ENCODE measurements at regions not wholly inside any gene's neighbourhood (a gene's known extent, or its start where the extent isn't known, plus 50 kb on each side); places are given as distances from the start of the nearest gene placed in this dataset.
A peak's percentile ranks its signal among the peaks of the same experiment; 100 is the strongest.

- no peak for TF ChIP-seq CTCF (IDR thresholded peaks at IDR 0.05)
- WGBS, 3 donors, result 91 to 95% (median 94%) methylated on average over 2 of the region's 2 CpGs
- no peaks in the 10 kb centered on the region for H3K27me3 ChIP-seq (ENCODE audit: insufficient read depth in 3 of 3, low read length in 2 of 3)
- no peak overlapping the region for H3K27ac ChIP-seq
- no peaks in the 10 kb centered on the region for H3K36me3 ChIP-seq (ENCODE audit: insufficient read depth in 1 of 2, low read depth in 1 of 2)
- H3K9me3 ChIP-seq, result no peaks in the 10 kb centered on the region
- intact Hi-C loops (cut with DNase I), result no loop called here
- DNase-seq (no peak), ATAC-seq (peak in 1 of 4 donors; percentile 9)
- H3K4me3 ChIP-seq, result no peak overlapping the region
- H3K4me1 ChIP-seq, result no peaks in the 10 kb centered on the region
These were observed 880.6 kb downstream of the LUZP2 start for GRCh38 chr11:25377466-25377865.

- Histone ChIP-seq H3K36me3 (ENCODE audit: insufficient read depth in 1 of 2, low read depth in 1 of 2) (no peaks in the 10 kb centered on the region), H3K27me3 (ENCODE audit: insufficient read depth in 3 of 3, low read length in 2 of 3) (no peaks in the 10 kb centered on the region), H3K4me1 (no peaks in the 10 kb centered on the region), H3K27ac (no peak overlapping the region), H3K4me3 (no peak overlapping the region), H3K9me3 (no peaks in the 10 kb centered on the region)
- intact Hi-C loops (cut with DNase I), result no loop called here
- no peak for TF ChIP-seq CTCF (IDR thresholded peaks at IDR 0.05)
- ATAC-seq, result no peak
- DNase-seq, result no peak
These were observed 900.0 kb downstream of the LUZP2 start for GRCh38 chr11:25396847-25397246.

DNA sequence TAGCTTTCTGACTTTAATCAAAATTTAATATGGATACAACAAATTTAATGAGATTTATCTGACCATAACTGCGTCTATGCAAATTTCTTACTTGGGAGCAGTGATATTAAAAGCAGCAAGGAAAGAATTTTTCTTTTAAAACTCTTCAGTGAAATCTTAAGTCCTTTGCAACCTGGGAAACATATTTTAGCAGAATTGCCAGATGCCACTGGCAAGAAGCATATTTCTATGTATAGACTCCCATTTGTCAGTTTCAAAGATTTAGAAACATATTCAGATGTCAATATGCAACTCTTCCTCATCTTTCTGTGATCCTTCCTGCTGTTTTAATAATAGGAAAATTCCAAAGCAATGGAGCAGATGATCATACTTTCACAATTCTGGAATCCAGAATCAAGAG is 911.3 kb downstream of the LUZP2 start:
- TF ChIP-seq CTCF (IDR thresholded peaks at IDR 0.05), result no peak
- H3K9me3 ChIP-seq, result no peaks in the 10 kb centered on the region
- H3K27ac ChIP-seq, result no peak overlapping the region
- no peak overlapping the region for H3K4me3 ChIP-seq
- H3K4me1 ChIP-seq, result no peaks in the 10 kb centered on the region
- DNase-seq (no peak), ATAC-seq (no peak)
- H3K36me3 ChIP-seq (ENCODE audit: insufficient read depth in 1 of 2, low read depth in 1 of 2), result no peaks in the 10 kb centered on the region
- no peaks in the 10 kb centered on the region for H3K27me3 ChIP-seq (ENCODE audit: insufficient read depth in 3 of 3, low read length in 2 of 3)
- intact Hi-C loops (cut with DNase I), result no loop called here
- 79 to 93% (median 86%) methylated on average over 1 of the region's 1 CpG for WGBS, 3 donors

DNA sequence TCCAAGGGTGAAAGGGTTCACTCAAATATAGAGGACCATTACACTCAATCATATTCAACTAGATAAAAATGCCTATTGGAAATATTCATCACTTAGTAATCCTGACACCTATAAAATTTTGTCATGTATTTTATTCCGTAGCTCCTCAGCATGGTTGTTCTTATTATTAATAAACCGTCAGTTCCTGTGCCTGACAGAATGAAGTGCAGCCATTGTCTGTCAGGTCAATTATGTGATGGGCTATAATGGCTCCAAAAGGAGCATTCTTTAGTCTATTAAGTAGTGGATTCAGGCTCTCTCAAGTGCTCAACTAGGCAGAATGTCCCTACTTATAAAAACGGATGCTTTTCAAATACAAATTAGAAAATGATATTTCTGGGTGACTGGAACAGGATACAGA is 916.1 kb upstream of the ANO3 start:
- TF ChIP-seq CTCF (IDR thresholded peaks at IDR 0.05), result no peak
- Histone ChIP-seq H3K4me3 (no peak overlapping the region), H3K27me3 (ENCODE audit: insufficient read depth in 3 of 3, low read length in 2 of 3) (no peaks in the 10 kb centered on the region), H3K9me3 (no peaks in the 10 kb centered on the region), H3K27ac (no peak overlapping the region), H3K36me3 (ENCODE audit: insufficient read depth in 1 of 2, low read depth in 1 of 2) (no peaks in the 10 kb centered on the region), H3K4me1 (no peaks in the 10 kb centered on the region)
- ATAC-seq (no peak), DNase-seq (no peak)
- WGBS, 3 donors, result 30 to 60% (median 56%) methylated on average over 3 of the region's 3 CpGs
- intact Hi-C loops (cut with DNase I), result no loop called here

GRCh38 chr11:25423436-25424199 is 908.3 kb upstream of the ANO3 start:
- no peaks in the 10 kb centered on the region for H3K9me3 ChIP-seq
- no peaks in the 10 kb centered on the region for H3K27me3 ChIP-seq (ENCODE audit: insufficient read depth in 3 of 3, low read length in 2 of 3)
- no peaks in the 10 kb centered on the region for H3K36me3 ChIP-seq (ENCODE audit: insufficient read depth in 1 of 2, low read depth in 1 of 2)
- DNase-seq, result no peak
- no peak for ATAC-seq
- intact Hi-C loops (cut with DNase I), result no loop called here
- no peak overlapping the region for H3K4me3 ChIP-seq
- 41 to 44% (median 42%) methylated on average over 9 of the region's 9 CpGs for WGBS, 3 donors
- H3K4me1 ChIP-seq, result no peaks in the 10 kb centered on the region
- no peak for TF ChIP-seq CTCF (IDR thresholded peaks at IDR 0.05)
- H3K27ac ChIP-seq, result no peak overlapping the region
